HEK293 (cell line): ENCODE measurements at regions not wholly inside any gene's neighbourhood (a gene's known extent, or its start where the extent isn't known, plus 50 kb on each side); places are given as distances from the start of the nearest gene placed in this dataset.

ENCODE experiments used
- CTCF ChIA-PET: fragments of 350-600 bp; formaldehyde crosslinking; extraction: SDS; loops from one replicate; lab custom pipeline; 2021; ENCODE audit warnings: antibody characterized with exemption; lab: Yijun Ruan, JAX
- POLR2A ChIA-PET: fragments of 300-600 bp; formaldehyde crosslinking; extraction: SDS; loops from one replicate; lab custom pipeline; 2020; ENCODE audit warnings: antibody characterized with exemption, inconsistent platforms; lab: Yijun Ruan, JAX
- H3K27ac ChIP-seq: fragments of 200-500 bp; sonication (Bioruptor generic); 2 replicates; pipeline ENCODE4 v1.5.1; 2014; ENCODE audit warnings: low read depth, low read length, control low read depth, inconsistent platforms; ENCODE audit errors: extremely low read depth
- H3K36me3 ChIP-seq, 2 experiments: fragments of 200-500 bp in 1 of 2; sonication (Bioruptor generic) in 1 of 2; 1 replicate in 1 of 2; 2 replicates in 1 of 2; pipeline ENCODE4 v1.5.1; 2014 to 2017; ENCODE audit warnings: inconsistent platforms in 2 of 2, low read length in 2 of 2; ENCODE audit not compliant: control insufficient read depth in 2 of 2, insufficient read depth in 1 of 2
- H3K4me1 ChIP-seq: fragments of 200-500 bp; sonication (Bioruptor generic); 2 replicates; pipeline ENCODE4 v1.5.1; 2014; ENCODE audit warnings: mild to moderate bottlenecking, low read length, inconsistent platforms; ENCODE audit not compliant: control insufficient read depth, insufficient read depth
- H3K4me3 ChIP-seq: 2 replicates; pipeline ENCODE4 v1.5.1; 2011; ENCODE audit warnings: low read depth, mild to moderate bottlenecking, control low read depth, low read length, moderate library complexity
- H3K9me3 ChIP-seq: fragments of 200-500 bp; sonication (Bioruptor generic); 2 replicates; pipeline ENCODE4 v1.5.1; 2014; ENCODE audit warnings: low read depth, low read length, inconsistent platforms; ENCODE audit not compliant: control insufficient read depth, insufficient read depth
- GLI2 ChIP-seq: fragments of 450-650 bp; formaldehyde crosslinking; IDR thresholded peaks from 2 replicates; pipeline ENCODE4; 2017; ENCODE audit warnings: missing biosample characterization, missing genetic modification characterization, low read depth, borderline replicate concordance
- HOXD13 ChIP-seq: sonication (generic); formaldehyde crosslinking; IDR thresholded peaks from 2 replicates; pipeline ENCODE4 v1.8.0; 2022; ENCODE audit warnings: missing genetic modification reagents, borderline replicate concordance
- KLF8 ChIP-seq: fragments of 450-650 bp; formaldehyde crosslinking; IDR thresholded peaks from 2 replicates; pipeline ENCODE4 v1.5.1; 2016; ENCODE audit warnings: missing biosample characterization, missing genetic modification characterization
- MZF1 ChIP-seq: fragments of 450-650 bp; formaldehyde crosslinking; IDR thresholded peaks from 2 replicates; pipeline ENCODE4 v1.5.1; 2017; ENCODE audit warnings: missing biosample characterization, missing genetic modification characterization, borderline replicate concordance
- SP7 ChIP-seq: fragments of 450-650 bp; formaldehyde crosslinking; IDR thresholded peaks from 2 replicates; pipeline ENCODE4 v1.5.1; 2016; ENCODE audit warnings: missing biosample characterization, missing genetic modification characterization
- ZBTB21 ChIP-seq: fragments of 450-650 bp; formaldehyde crosslinking; IDR thresholded peaks from 2 replicates; pipeline ENCODE4 v1.5.1; 2017; ENCODE audit warnings: missing biosample characterization, missing genetic modification characterization
- ZFHX2 ChIP-seq: fragments of 450-650 bp; formaldehyde crosslinking; conservative IDR thresholded peaks from 2 replicates; pipeline ENCODE4 v1.5.1; 2016; ENCODE audit warnings: missing biosample characterization, missing genetic modification characterization
- ZNF121 ChIP-seq: fragments of 450-650 bp; formaldehyde crosslinking; IDR thresholded peaks from 2 replicates; pipeline ENCODE4 v1.5.1; 2016; ENCODE audit warnings: missing biosample characterization, missing genetic modification characterization
- ZNF221 ChIP-seq: fragments of 450-650 bp; formaldehyde crosslinking; IDR thresholded peaks from 2 replicates; pipeline ENCODE4 v1.5.1; 2017; ENCODE audit warnings: missing biosample characterization, missing genetic modification characterization, borderline replicate concordance
- ZNF24 ChIP-seq: fragments of 450-650 bp; formaldehyde crosslinking; IDR thresholded peaks from 2 replicates; pipeline ENCODE4 v1.5.1; 2016; ENCODE audit warnings: missing biosample characterization, missing genetic modification characterization
- ZNF26 ChIP-seq: fragments of 450-650 bp; formaldehyde crosslinking; IDR thresholded peaks from 2 replicates; pipeline ENCODE4 v1.5.1; 2016; ENCODE audit warnings: missing biosample characterization, missing genetic modification characterization
- ZNF280C ChIP-seq: fragments of 450-650 bp; formaldehyde crosslinking; IDR thresholded peaks from 2 replicates; pipeline ENCODE4 v1.5.1; 2016; ENCODE audit warnings: missing biosample characterization, missing genetic modification characterization
- ZNF391 ChIP-seq: fragments of 450-650 bp; formaldehyde crosslinking; IDR thresholded peaks from 2 replicates; pipeline ENCODE4 v1.5.1; 2016; ENCODE audit warnings: low read depth, missing biosample characterization, missing genetic modification characterization, borderline replicate concordance
- ZNF488 ChIP-seq: fragments of 450-650 bp; formaldehyde crosslinking; IDR thresholded peaks from 2 replicates; pipeline ENCODE4 v1.5.1; 2016; ENCODE audit warnings: missing biosample characterization, missing genetic modification characterization
- ZNF501 ChIP-seq: fragments of 450-650 bp; formaldehyde crosslinking; IDR thresholded peaks from 2 replicates; pipeline ENCODE4 v1.5.1; 2016; ENCODE audit warnings: missing biosample characterization, missing genetic modification characterization
- ZNF510 ChIP-seq: fragments of 450-650 bp; formaldehyde crosslinking; IDR thresholded peaks from 2 replicates; pipeline ENCODE4 v1.5.1; 2018; ENCODE audit warnings: mild to moderate bottlenecking, missing genetic modification characterization, missing biosample characterization; ENCODE audit not compliant: insufficient replicate concordance
- ZNF514 ChIP-seq: fragments of 450-650 bp; formaldehyde crosslinking; IDR thresholded peaks from 2 replicates; pipeline ENCODE4 v1.5.1; 2016; ENCODE audit warnings: missing biosample characterization, missing genetic modification characterization
- ZNF530 ChIP-seq: fragments of 450-650 bp; formaldehyde crosslinking; IDR thresholded peaks from 2 replicates; pipeline ENCODE4 v1.5.1; 2016; ENCODE audit warnings: low read depth, missing biosample characterization, missing genetic modification characterization
- ZNF555 ChIP-seq: fragments of 450-650 bp; formaldehyde crosslinking; conservative IDR thresholded peaks from 2 replicates; pipeline ENCODE4 v1.5.1; 2017; ENCODE audit warnings: missing biosample characterization, mild to moderate bottlenecking, missing genetic modification characterization, inconsistent platforms
- ZNF558 ChIP-seq: fragments of 450-650 bp; formaldehyde crosslinking; IDR thresholded peaks from 2 replicates; pipeline ENCODE4 v1.5.1; 2016; ENCODE audit warnings: missing biosample characterization, missing genetic modification characterization
- ZNF580 ChIP-seq: fragments of 450-650 bp; formaldehyde crosslinking; IDR thresholded peaks from 2 replicates; pipeline ENCODE4 v1.5.1; 2016; ENCODE audit warnings: missing biosample characterization, missing genetic modification characterization
- ZNF629 ChIP-seq: fragments of 450-650 bp; formaldehyde crosslinking; IDR thresholded peaks from 2 replicates; pipeline ENCODE4 v1.5.1; 2017; ENCODE audit warnings: missing biosample characterization, missing genetic modification characterization
- ZNF707 ChIP-seq: fragments of 450-650 bp; formaldehyde crosslinking; IDR thresholded peaks from 2 replicates; pipeline ENCODE4 v1.5.1; 2016; ENCODE audit warnings: missing biosample characterization, missing genetic modification characterization
- ZNF768 ChIP-seq: fragments of 450-650 bp; formaldehyde crosslinking; IDR thresholded peaks from 2 replicates; pipeline ENCODE4 v1.5.1; 2018; ENCODE audit warnings: missing biosample characterization, mild to moderate bottlenecking, missing genetic modification characterization
- ZNF776 ChIP-seq: fragments of 450-650 bp; formaldehyde crosslinking; IDR thresholded peaks from 2 replicates; pipeline ENCODE4 v1.5.0; 2017; ENCODE audit warnings: missing biosample characterization, missing genetic modification characterization, borderline replicate concordance
- ZNF837 ChIP-seq: fragments of 450-650 bp; formaldehyde crosslinking; IDR thresholded peaks from 2 replicates; pipeline ENCODE4 v1.5.1; 2016; ENCODE audit warnings: missing biosample characterization, missing genetic modification characterization
- TF ChIP-seq, protein P1 (sequence below): fragments of 450-650 bp; formaldehyde crosslinking; IDR thresholded peaks from 2 replicates; pipeline ENCODE4 v1.5.1; 2016; ENCODE audit warnings: missing biosample characterization, missing genetic modification characterization

DNA sequence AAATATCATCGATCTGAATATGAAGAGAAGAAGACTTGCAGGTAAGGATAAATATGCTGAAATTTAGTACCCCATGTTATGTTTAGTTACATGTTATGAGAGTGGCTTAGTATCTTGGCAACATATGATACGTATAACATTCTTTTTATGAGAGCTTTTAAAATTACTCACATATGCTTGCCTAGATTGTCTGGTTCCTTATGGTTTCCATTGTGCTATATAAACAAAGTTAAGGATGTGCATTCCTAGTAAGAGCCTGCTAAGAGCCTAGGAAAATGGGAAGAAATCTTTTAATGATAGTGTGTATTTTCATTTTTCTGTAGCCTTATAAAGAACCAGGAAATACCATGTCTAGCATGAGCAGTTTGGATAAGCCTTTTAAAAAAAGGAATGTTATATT lies 112.0 kb upstream of the KCNN2 start:
- TF ChIP-seq ZNF530 (tag by site-specific recombination) (no peak), ZNF510 (tag by site-specific recombination) (no peak), ZNF221 (tag by site-specific recombination) (no peak), GLI2 (tag by site-specific recombination) (no peak), ZNF629 (tag by site-specific recombination) (no peak), ZNF280C (tag by site-specific recombination) (no peak), ZNF555 (tag by site-specific recombination) (no peak), ZFHX2 (no peak), KLF8 (tag by site-specific recombination) (no peak), ZNF776 (tag by site-specific recombination) (no peak), MZF1 (no peak), ZNF121 (no peak), ZNF26 (tag by site-specific recombination) (no peak), ZNF580 (tag by site-specific recombination) (no peak), ZNF768 (tag by site-specific recombination) (no peak), ZNF558 (tag by site-specific recombination) (no peak)
- TF ChIP-seq, all 188 proteins: peak for 0
- H3K4me1 ChIP-seq, result no peaks in the 10 kb centered on the region
- no peak overlapping the region for H3K27ac ChIP-seq
- ChIA-PET POLR2A (no interaction called here), CTCF (interaction anchor here (0.8 kb wide), 1 partner anchor 26 kb away, joined by 3 read pairs; no protein-coding TSS in a partner anchor)
- H3K4me3 ChIP-seq, result no peak overlapping the region
- no peaks in the 10 kb centered on the region for H3K9me3 ChIP-seq
- no peaks in the 10 kb centered on the region for H3K36me3 ChIP-seq

DNA sequence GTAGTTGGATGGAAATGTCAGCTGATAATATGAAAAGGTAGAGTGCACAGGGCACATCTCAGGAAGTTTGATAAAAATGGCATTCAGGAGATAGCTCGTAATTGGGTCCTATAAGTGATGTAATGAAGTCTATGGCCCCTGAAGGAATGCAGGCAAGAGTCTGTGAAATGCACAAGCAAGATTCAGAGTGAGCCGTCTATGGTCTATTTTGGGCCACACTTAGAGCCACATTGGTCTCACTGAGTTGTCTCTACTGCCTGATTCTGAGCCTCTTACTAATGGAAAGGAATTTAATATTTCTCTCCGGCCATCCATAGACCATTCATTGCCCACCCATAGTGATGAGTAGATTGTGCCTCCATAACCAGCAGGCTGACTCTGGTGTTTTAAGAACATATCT lies 111.3 kb upstream of the KCNN2 start:
- Histone ChIP-seq H3K9me3 (no peaks in the 10 kb centered on the region), H3K4me1 (no peaks in the 10 kb centered on the region), H3K4me3 (no peak overlapping the region), H3K36me3 (no peaks in the 10 kb centered on the region), H3K27ac (no peak overlapping the region)
- CTCF ChIA-PET, result no interaction called here
- POLR2A ChIA-PET, result no interaction called here
- no peak for TF ChIP-seq ZNF707 (tag by site-specific recombination)
- no peak for TF ChIP-seq ZNF501 (tag by site-specific recombination)
- no peak for TF ChIP-seq HOXD13 (CRISPR knock-in tag)
- no peak for TF ChIP-seq ZNF391 (tag by site-specific recombination)

GRCh38 chr5:114252226-114252625 lies 109.6 kb upstream of the KCNN2 start:
- CTCF ChIA-PET, result interaction anchor here (0.6 kb wide), 1 partner anchor 504 kb away, joined by 3 read pairs; no protein-coding TSS in a partner anchor
- Histone ChIP-seq H3K27ac (no peak overlapping the region), H3K36me3 (no peaks in the 10 kb centered on the region), H3K4me1 (no peaks in the 10 kb centered on the region), H3K4me3 (no peak overlapping the region), H3K9me3 (no peaks in the 10 kb centered on the region)
- POLR2A ChIA-PET, result no interaction called here
- TF ChIP-seq ZBTB21 (tag by site-specific recombination), result no peak
- TF ChIP-seq ZNF837 (tag by site-specific recombination), result no peak
- TF ChIP-seq ZNF24 (tag by site-specific recombination), result no peak
- TF ChIP-seq SP7 (tag by site-specific recombination), result no peak
- no peak for TF ChIP-seq ZNF488 (tag by site-specific recombination)
- TF ChIP-seq ZNF514 (tag by site-specific recombination), result no peak
- TF ChIP-seq, protein P1, sequence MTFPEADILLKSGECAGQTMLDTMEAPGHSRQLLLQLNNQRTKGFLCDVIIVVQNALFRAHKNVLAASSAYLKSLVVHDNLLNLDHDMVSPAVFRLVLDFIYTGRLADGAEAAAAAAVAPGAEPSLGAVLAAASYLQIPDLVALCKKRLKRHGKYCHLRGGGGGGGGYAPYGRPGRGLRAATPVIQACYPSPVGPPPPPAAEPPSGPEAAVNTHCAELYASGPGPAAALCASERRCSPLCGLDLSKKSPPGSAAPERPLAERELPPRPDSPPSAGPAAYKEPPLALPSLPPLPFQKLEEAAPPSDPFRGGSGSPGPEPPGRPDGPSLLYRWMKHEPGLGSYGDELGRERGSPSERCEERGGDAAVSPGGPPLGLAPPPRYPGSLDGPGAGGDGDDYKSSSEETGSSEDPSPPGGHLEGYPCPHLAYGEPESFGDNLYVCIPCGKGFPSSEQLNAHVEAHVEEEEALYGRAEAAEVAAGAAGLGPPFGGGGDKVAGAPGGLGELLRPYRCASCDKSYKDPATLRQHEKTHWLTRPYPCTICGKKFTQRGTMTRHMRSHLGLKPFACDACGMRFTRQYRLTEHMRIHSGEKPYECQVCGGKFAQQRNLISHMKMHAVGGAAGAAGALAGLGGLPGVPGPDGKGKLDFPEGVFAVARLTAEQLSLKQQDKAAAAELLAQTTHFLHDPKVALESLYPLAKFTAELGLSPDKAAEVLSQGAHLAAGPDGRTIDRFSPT (tag by site-specific recombination), result no peak
- TF ChIP-seq HOXD13 (CRISPR knock-in tag), result no peak
